H54 (cell line): ENCODE measurements at regions not wholly inside any gene's neighbourhood (a gene's known extent, or its start where the extent isn't known, plus 50 kb on each side); places are given as distances from the start of the nearest gene placed in this dataset.

ENCODE experiments used
- DNase-seq: peaks from one replicate; pipeline ENCODE4 v3.0.0; 2011; ENCODE audit warnings: low spot score, mixed read lengths; ENCODE audit not compliant: insufficient read length
- FAIRE-seq: peaks from 3 replicates; lab custom pipeline; 2011; peaks lifted over from hg19 to GRCh38; lab: Jason Lieb, UNC
- POLR2A ChIP-seq: IDR thresholded peaks from 2 replicates; pipeline ENCODE4 v1.6.1; 2011; ENCODE audit warnings: low read depth, mild to moderate bottlenecking, low read length

DNA sequence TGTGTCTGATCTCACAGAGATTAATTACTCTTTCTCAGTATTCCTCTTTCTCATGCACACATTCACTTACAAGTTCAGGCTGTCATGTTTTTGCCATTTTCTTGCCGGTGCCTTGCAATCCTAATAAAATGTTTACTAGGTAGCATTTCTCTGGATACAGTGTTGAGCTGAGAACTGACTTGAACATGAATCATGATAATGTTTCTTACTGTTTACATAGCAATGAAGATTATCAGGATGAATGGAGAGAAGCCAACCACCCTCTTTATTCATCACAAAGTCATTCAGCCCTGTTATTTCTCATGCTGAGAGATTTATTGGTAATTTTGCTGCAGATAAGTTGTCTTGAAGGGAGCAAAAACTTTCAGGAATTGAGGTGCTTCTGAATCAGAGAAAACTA is 185.5 kb upstream of the ECI2 start:
- FAIRE-seq (peak; percentile 85), DNase-seq (peak; percentile 38)
- TF ChIP-seq POLR2A: no peak

DNA sequence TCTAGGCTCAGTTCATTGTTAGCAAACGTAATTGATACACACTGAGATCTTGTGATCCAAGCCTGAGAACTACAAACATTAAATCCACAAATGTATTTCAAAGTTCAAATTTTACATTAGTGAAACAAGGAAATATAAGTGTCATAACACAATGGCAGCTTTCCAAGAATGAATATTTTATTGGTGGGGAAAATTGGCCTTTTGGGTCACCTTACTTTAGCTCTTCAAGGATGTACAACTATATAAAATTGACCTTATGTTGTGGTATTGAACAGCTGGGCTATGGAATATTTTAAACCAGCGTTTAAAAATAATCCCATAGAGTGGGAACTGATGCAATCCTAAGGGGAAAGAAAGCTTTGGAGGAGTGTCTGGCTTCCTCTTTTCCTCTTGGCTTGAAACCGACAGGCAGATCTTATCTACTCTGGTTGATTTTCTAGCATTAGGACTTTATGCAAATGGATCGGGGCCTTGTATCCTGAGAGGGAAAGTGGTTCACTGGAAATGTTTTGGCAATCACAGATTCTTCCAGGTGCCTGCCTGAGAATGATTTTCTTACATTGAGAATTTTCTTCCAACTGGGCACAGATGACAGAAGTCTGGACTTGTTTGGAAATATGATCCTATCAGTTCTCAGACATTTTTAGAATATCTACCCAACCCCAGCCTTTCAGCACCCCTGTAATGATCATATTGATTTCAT is 184.8 kb upstream of the ECI2 start:
- DNase-seq: no peak
- TF ChIP-seq POLR2A: no peak
- no peak for FAIRE-seq

DNA sequence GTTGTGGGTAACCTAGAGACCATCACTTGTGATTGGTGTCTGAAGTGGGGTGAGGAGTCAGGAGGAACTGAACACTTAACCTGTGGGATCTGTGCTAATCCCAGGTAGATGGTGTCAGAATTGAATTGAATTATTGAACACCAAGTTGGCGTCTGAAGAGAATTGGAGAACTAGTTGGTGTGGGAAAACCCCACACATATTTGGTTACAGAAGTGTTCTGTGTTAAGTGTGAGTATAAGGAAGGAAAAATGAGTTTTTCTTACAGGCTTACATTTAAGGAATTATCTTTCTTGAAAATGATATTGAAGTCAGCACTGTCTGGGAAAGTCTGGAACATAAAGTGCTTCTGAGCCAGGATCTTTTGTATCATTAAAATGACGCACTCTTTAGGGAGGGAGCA is 182.9 kb upstream of the ECI2 start:
- DNase-seq (no peak), FAIRE-seq (no peak)
- no peak for TF ChIP-seq POLR2A

DNA sequence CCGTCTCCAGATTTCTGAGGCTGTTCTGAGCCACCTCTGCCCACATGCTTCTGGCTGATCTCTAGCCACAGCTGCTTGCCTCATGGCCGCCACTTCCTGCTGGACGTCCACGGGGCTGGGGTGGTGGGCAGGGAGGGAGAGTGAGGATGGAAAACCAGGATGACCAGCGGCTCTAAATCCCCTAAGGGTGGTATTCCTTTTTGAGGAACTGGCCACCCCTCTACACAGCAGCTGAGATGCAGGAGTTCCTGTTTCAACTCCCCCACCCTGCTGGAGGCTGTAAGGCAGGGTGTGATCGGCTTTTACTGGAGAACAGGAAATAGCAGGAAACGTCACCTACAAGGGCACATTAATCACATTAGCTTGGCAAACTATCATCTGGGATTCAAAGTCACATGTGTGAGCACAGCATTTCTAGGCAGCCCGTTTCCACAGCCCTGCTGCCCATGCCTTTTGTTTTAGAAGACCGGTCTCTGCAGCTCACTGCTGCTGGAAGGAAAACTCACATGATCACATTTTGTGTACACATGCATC is 181.6 kb upstream of the ECI2 start:
- peak; percentile 94 for FAIRE-seq
- TF ChIP-seq POLR2A: peak; percentile 52; the same call in 1 of the 2 replicates
- DNase-seq: peak; percentile 50

DNA sequence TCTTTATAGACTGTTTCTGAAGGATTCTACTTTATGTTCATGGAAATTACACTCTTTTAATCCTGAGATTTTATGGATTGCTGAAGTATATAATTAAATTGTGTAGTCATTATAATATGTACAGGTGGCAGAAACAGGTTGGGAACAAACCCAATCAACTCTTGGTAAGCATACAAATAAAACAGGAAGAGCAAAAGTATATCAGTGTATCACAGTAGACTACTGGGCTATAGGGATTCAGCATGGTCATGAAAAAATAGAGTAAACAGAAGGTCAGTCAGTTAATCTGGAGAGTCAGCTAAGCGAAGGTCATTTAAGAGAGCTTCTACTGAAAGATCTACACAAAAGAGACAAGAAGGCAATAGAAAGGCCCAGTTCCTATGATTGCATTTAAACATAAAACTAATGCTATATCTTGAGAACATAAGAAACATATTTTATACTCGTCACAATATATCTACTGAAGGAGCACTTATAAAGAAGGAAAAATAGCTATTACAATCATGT is 178.9 kb upstream of the ECI2 start:
- TF ChIP-seq POLR2A: no peak
- DNase-seq: no peak
- no peak for FAIRE-seq

DNA sequence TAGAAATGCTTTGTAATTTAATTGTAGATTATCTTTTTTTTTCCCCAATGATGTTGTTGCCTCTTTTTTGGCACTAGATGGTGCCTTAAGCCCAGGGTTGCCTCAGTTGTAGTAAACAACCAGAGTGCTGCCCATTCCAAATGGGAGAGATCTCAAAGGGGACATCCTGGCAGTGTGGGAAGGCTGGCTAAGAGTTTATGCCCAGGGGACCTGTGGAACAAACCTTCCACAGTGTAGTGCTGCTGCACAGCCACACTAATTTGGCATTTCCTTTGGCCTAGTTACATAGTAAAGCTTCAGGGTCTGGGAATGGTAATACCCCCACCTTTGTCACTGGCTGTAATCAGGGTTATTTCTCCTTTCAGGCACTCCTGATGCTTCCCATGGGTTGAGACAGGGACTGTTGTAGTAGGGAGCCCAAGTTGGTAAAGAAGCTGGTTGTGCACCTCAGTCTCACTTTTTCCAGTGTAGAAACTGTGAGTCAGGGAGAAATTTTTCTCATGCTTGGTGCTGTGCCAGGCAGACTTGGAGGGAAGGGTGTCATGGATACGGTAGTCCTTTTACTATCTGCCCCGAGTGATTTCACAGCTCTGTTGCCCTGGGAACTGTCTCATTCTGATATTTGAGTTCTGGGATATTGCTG is 177.8 kb upstream of the ECI2 start:
- no peak for TF ChIP-seq POLR2A
- DNase-seq (peak; percentile 25), FAIRE-seq (peak; percentile 95)

DNA sequence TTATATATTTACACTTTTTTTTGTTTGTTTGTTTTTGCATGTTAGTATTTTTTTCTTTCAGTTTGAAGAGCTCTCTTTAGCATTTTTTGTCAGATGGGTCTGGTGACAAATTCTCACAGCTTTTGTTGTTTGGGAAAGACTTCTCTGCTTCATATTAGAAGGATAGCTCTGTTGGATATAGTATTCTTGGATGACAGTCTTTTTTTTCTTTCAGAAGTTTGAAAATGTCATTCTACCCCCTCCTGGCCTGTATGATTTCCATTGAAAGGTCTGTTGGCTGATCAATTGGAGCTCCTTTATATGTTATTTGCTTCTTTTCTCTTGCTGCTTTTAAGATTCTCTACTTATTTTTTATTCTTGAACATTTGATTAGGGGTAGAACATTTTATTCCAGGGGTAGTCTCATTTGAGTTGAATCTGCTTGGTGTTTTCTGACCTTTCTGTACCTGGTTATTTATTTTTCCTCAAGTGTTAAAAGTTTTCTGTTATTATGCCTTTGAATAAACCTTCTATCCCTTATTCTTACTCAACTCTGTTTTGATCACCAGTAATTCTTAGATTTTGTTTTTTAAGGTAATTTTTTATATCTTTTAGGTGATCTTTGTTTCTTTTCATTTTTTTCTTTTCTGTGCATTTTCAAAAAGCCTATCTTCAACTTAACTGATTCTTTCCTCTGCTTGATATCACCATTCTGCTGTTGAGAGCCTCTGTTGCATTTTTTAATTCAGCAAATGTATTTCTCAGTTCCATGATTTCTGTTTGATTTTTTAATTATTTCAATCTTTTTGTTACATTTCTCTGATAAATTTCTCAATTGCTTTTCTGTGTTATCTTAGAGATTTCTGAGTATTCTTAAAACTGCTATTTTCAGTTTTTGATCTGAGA is 176.8 kb upstream of the ECI2 start:
- TF ChIP-seq POLR2A: no peak
- DNase-seq: no peak
- no peak for FAIRE-seq

DNA sequence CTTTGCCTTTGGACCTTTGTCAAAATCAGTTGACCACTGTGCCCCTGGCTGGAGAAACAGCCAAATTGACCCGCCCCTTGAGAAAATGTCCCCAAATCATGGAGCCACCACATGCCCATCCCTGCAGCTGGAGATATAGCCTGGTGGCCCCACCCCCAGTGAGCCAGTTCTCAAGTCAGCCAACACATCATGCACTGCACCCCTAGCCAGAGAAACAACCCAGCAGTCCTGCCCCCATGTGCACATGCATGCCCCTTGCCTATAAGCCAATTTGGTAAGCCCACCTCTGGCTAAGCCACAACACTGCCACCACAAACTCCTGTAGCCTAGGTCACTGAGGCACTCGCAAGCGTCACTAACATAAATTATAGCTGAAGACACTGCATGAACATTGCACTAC is 174.2 kb upstream of the ECI2 start:
- DNase-seq (no peak), FAIRE-seq (no peak)
- no peak for TF ChIP-seq POLR2A

DNA sequence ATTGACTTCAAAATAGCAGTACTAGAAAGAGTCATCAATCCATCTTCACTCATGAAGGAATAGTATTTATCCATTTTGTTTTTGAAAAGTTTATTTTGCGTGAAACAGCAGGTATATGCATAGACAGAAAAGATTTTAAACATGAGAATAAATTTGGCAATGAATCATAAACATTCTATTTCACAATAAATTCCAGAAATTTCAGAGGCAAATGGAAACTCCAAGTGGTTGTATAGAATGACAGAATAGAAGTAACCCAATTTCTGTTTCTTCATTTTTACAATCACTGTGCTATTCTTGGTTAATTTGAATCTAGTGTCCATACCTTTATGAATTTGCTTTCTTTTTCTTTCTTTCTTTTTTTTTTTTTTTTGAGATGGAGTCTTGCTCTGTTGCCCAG is 173.0 kb upstream of the ECI2 start:
- FAIRE-seq: no peak
- no peak for TF ChIP-seq POLR2A
- no peak for DNase-seq

DNA sequence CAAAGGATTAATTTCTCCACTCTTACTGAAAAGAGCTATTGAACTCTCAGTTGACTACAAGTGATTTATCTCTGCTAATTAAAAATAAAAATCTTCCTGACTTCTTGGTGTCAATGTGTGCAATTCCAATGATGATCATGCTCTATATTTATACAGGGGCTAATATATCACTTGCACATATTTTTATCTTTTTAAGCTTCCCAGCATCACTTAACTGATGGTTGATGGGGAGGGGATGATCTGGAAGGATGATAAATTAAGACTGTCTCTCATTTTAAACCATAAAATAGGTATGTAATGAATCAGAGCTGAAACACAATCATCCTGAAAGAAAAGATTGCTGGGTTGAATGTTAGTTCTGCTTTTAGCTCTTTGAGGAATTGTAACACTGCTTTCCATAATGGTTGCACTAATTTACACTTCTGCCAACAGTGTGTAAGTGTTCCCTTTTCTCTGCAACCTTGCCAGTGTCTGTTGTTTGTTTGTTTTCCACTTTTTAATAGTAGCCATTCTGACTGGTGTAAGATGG is 169.6 kb upstream of the ECI2 start:
- no peak for FAIRE-seq
- no peak for TF ChIP-seq POLR2A

DNA sequence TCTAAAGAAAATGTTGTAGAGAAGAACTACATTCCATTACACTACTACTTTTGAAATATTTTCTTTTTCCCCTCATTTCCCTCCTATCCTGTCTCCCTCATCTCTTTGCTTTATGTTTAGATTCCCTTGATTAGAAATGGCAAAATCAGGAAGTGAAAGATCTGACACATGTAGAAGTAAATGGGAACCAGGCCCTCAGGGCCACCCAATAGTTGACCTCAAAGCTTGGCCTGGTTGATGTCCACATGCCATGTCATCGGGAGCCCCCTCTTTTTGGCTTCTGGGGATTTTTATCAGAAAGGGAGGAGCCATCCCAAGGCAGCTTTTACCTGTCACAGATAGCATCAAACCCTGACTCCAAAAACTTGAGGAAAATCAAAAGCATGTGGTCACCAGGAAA is 168.3 kb upstream of the ECI2 start:
- no peak for FAIRE-seq
- no peak for TF ChIP-seq POLR2A
- DNase-seq: no peak

More for the DNA sequence above, 169.6 kb upstream of the ECI2 start:
- DNase-seq: no peak

DNA sequence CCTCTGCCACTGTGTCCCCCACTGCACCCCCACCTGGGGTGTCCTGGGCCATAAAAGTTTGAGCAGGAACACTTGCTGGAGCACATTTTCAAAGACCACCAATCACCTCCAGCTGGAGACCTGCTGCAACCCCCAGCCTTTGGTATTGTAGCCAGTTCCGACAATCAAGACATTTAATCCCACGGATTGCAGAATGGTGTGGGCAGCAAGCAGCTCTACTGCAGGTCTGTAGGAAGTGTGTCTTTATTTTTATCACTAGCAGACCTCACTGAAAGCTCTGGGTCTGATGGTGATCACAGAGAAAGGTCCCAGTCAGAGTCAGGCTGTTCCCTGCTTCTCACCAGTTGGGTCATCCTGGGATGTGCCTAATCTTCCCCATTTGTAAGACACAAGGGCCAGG is 167.1 kb upstream of the ECI2 start:
- FAIRE-seq: no peak

DNA sequence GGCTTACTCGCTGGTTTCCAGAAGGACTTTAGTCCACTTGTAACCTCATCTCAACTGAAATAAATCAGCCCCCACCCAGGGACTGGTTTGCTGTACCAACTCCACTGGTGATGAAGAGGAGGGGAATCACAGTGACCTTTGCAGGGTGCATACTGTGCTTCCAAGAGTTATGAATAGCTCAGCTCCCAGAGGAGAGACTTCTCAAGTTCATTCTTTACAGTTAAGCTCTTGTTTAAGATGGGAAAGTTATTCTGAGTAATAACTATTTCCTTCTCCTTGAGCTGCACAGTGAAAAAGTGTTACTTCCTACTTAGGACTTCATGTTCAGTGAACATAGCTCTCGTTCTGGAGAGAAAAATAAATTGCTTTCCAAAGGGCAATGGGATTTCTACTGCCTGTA is 166.5 kb upstream of the ECI2 start:
- TF ChIP-seq POLR2A: no peak
- DNase-seq (no peak), FAIRE-seq (no peak)

More for the DNA sequence above, 167.1 kb upstream of the ECI2 start:
- DNase-seq: no peak
- no peak for TF ChIP-seq POLR2A
